CD14-positive monocyte (primary cell): ENCODE measurements at regions not wholly inside any gene's neighbourhood (a gene's known extent, or its start where the extent isn't known, plus 50 kb on each side); places are given as distances from the start of the nearest gene placed in this dataset.

Experiments used
- DNase-seq, 3 donors: peaks; one replicate each; pipeline ENCODE4 v3.0.0-alpha.2; 2011 to 2022
- H2AFZ ChIP-seq: 2 replicates; pipeline ENCODE4 v1.6.0; 2012; ENCODE audit warnings: mild to moderate bottlenecking, low read depth, low read length, inconsistent platforms; ENCODE audit not compliant: insufficient read depth, poor library complexity, severe bottlenecking
- H3K27ac ChIP-seq, 2 donors: 1 replicate in 1 of 2; 2 replicates in 1 of 2; pipeline ENCODE4 v1.5.1; 2012 to 2013; ENCODE audit warnings: low read length in 2 of 2, control low read depth in 1 of 2, inconsistent platforms in 1 of 2, low read depth in 1 of 2, mild to moderate bottlenecking in 1 of 2
- H3K27me3 ChIP-seq, 2 donors: one replicate each; pipeline versions ENCODE4 v1.6.0 to v1.6.1; 2011 to 2013; ENCODE audit warnings: low read length in 2 of 2; ENCODE audit not compliant: control insufficient read depth in 2 of 2, insufficient read depth in 2 of 2
- H3K36me3 ChIP-seq, 2 donors: replicated peaks in 1 of 2; 1 replicate in 1 of 2; 2 replicates in 1 of 2; pipeline versions ENCODE4 v1.5.1 to v1.6.1; 2012 to 2013; ENCODE audit warnings: low read length in 2 of 2, control low read depth in 1 of 2, inconsistent platforms in 1 of 2, mild to moderate bottlenecking in 1 of 2; ENCODE audit not compliant: insufficient read depth in 2 of 2, control insufficient read depth in 1 of 2
- H3K4me1 ChIP-seq, 2 donors: 1 replicate in 1 of 2; 2 replicates in 1 of 2; pipeline versions ENCODE4 v1.5.1 to v1.6.1; 2012 to 2013; ENCODE audit warnings: low read length in 2 of 2, control low read depth in 1 of 2, inconsistent platforms in 1 of 2, mild to moderate bottlenecking in 1 of 2, moderate library complexity in 1 of 2; ENCODE audit not compliant: insufficient read depth in 2 of 2, control insufficient read depth in 1 of 2
- H3K4me2 ChIP-seq: replicated peaks from 2 replicates; pipeline ENCODE3; 2012; ENCODE audit warnings: low read length, moderate library complexity, mild to moderate bottlenecking; ENCODE audit not compliant: poor library complexity, severe bottlenecking; ENCODE audit errors: extremely low read depth
- H3K4me3 ChIP-seq, 3 experiments: fragments of 200-600 bp in 1 of 3; sonication (generic) in 1 of 3; replicated peaks in 1 of 3; 1 replicate in 2 of 3; 2 replicates in 1 of 3; pipeline ENCODE4 v1.5.1; 2011 to 2013; ENCODE audit warnings: low read length in 3 of 3, mild to moderate bottlenecking in 3 of 3, control low read depth in 2 of 3, low read depth in 2 of 3, inconsistent platforms in 1 of 3, moderate library complexity in 1 of 3
- H3K79me2 ChIP-seq: 2 replicates; pipeline ENCODE4 v1.6.0; 2012; ENCODE audit warnings: mild to moderate bottlenecking, control low read depth, inconsistent platforms, low read length, moderate library complexity; ENCODE audit not compliant: insufficient read depth
- H3K9ac ChIP-seq: 2 replicates; pipeline ENCODE4 v1.6.0; 2017; ENCODE audit warnings: low read length, mild to moderate bottlenecking; ENCODE audit not compliant: insufficient read depth, poor library complexity, severe bottlenecking
- H3K9me3 ChIP-seq, 2 donors: replicated peaks in 1 of 2; 1 replicate in 1 of 2; 2 replicates in 1 of 2; pipeline versions ENCODE4 v1.5.1 to v1.6.1; 2012 to 2013; ENCODE audit warnings: low read length in 2 of 2, control low read depth in 1 of 2; ENCODE audit not compliant: control insufficient read depth in 1 of 2, insufficient read depth in 1 of 2
- H4K20me1 ChIP-seq: 2 replicates; pipeline ENCODE4 v1.6.0; 2012; ENCODE audit warnings: mild to moderate bottlenecking, low read length, control low read depth, moderate library complexity; ENCODE audit not compliant: insufficient read depth
- H3K27ac Mint-ChIP-seq, 7 donors: one replicate each; pipeline ENCODE4 v1.8.0; 2020; ENCODE audit warnings: mild to moderate bottlenecking in 7 of 7, mixed read lengths in 7 of 7, moderate library complexity in 6 of 7, inconsistent platforms in 2 of 7
- H3K27me3 Mint-ChIP-seq, 3 donors: one replicate each; pipeline ENCODE4 v1.8.0; 2021 to 2022; ENCODE audit warnings: low read depth in 3 of 3, mild to moderate bottlenecking in 3 of 3, mixed read lengths in 3 of 3, moderate library complexity in 3 of 3, inconsistent platforms in 1 of 3
- H3K36me3 Mint-ChIP-seq, 2 donors: one replicate each; pipeline ENCODE4 v1.8.0; 2020; ENCODE audit warnings: mixed read lengths in 2 of 2, inconsistent platforms in 1 of 2, mild to moderate bottlenecking in 1 of 2
- H3K4me1 Mint-ChIP-seq: one replicate; pipeline ENCODE4 v1.8.0; 2020; ENCODE audit warnings: mild to moderate bottlenecking, mixed read lengths
- H3K4me3 Mint-ChIP-seq, 2 donors: one replicate each; pipeline ENCODE4 v1.8.0; 2020; ENCODE audit warnings: mild to moderate bottlenecking in 2 of 2, mixed read lengths in 2 of 2, moderate library complexity in 1 of 2
- H3K9me3 Mint-ChIP-seq, 7 donors: one replicate each; pipeline ENCODE4 v1.8.0; 2020 to 2022; ENCODE audit warnings: mixed read lengths in 7 of 7, mild to moderate bottlenecking in 6 of 7, moderate library complexity in 6 of 7, inconsistent platforms in 2 of 7
- CTCF ChIP-seq: fragments of 200-600 bp; IDR thresholded peaks from one replicate; pipeline ENCODE4 v1.8.0; 2022; ENCODE audit warnings: antibody characterized with exemption, mild to moderate bottlenecking
- WGBS: methylation state at CpG from one replicate; pipeline ENCODE4 v1.1.5; 2013; ENCODE audit warnings: missing lambda C conversion rate; ENCODE audit not compliant: insufficient coverage; 5-methylcytosine and 5-hydroxymethylcytosine counted together
- intact Hi-C, 2 donors: fragments of 100-400 bp; cut with micrococcal nuclease; formaldehyde crosslinking; loops; one replicate each; pipeline versions ENCODE4 v1.15.0 to v1.15.1; 2023

GRCh38 chr20:53824779-53825178, 231.1 kb upstream of the ZNF217 start:
- Mint-ChIP-seq H3K4me3 (no peak overlapping the region), H3K36me3 (no peaks in the 10 kb centered on the region), H3K27me3 (peaks cover 0 to 4% (median 1%) of the 10 kb centered on the region in 3 donors), H3K4me1 (peaks cover 33% of the 10 kb centered on the region), H3K9me3 (no peaks in the 10 kb centered on the region), H3K27ac (no peak overlapping the region)
- TF ChIP-seq CTCF, result no peak
- Histone ChIP-seq H2AFZ (no peak overlapping the region), H3K9ac (no peak overlapping the region), H3K27me3 (no peaks in the 10 kb centered on the region), H3K27ac (no peak overlapping the region), H3K79me2 (no peaks in the 10 kb centered on the region), H3K9me3 (no peaks in the 10 kb centered on the region), H4K20me1 (no peaks in the 10 kb centered on the region), H3K4me1 (peaks cover 21 to 34% of the 10 kb centered on the region in 2 donors), H3K36me3 (no peaks in the 10 kb centered on the region), H3K4me2 (no peak overlapping the region), H3K4me3 (no peak overlapping the region)
- intact Hi-C loops, result loop anchor here in 1 of 2 donors (5.0 kb wide), 2 partner anchors 43 to 88 kb away; no protein-coding TSS in a partner anchor
- WGBS, result 100% methylated on average over 1 of the region's 4 CpGs
- DNase-seq, result no peak

- intact Hi-C loops, result no loop called here
- WGBS, result 97% methylated on average over 4 of the region's 6 CpGs
- H4K20me1 ChIP-seq, result no peaks in the 10 kb centered on the region
- no peaks in the 10 kb centered on the region for H3K27me3 ChIP-seq
- no peaks in the 10 kb centered on the region for H3K9me3 ChIP-seq
- peaks cover 0 to 4% (median 1%) of the 10 kb centered on the region in 3 donors for H3K27me3 Mint-ChIP-seq
- no peaks in the 10 kb centered on the region for H3K36me3 ChIP-seq
- no peaks in the 10 kb centered on the region for H3K36me3 Mint-ChIP-seq
- peaks cover 6 to 19% of the 10 kb centered on the region in 2 donors for H3K4me1 ChIP-seq
- peaks cover 0 to 3% (median 0%) of the 10 kb centered on the region in 7 donors for H3K9me3 Mint-ChIP-seq
- H2AFZ ChIP-seq, result no peak overlapping the region
- no peak overlapping the region for H3K4me3 Mint-ChIP-seq
- TF ChIP-seq CTCF, result no peak
- DNase-seq, result no peak
- no peak overlapping the region for H3K4me2 ChIP-seq
- H3K27ac ChIP-seq, result no peak overlapping the region
- H3K9ac ChIP-seq, result no peak overlapping the region
- H3K4me3 ChIP-seq, result no peak overlapping the region
- H3K27ac Mint-ChIP-seq, result no peak overlapping the region
- no peaks in the 10 kb centered on the region for H3K79me2 ChIP-seq
- H3K4me1 Mint-ChIP-seq, result peaks cover 18% of the 10 kb centered on the region
These were observed 229.6 kb upstream of the ZNF217 start for GRCh38 chr20:53823121-53823764.
